ENCODE measurements at regions not wholly inside any gene's neighbourhood (a gene's known extent, or its start where the extent isn't known, plus 50 kb on each side); places are given as distances from the start of the nearest gene placed in this dataset.

- Histone ChIP-seq H3K4me3 (no peak overlapping the region), H3K27me3 (ENCODE audit: insufficient read depth) (no peaks in the 10 kb centered on the region), H3K4me2 (no peak overlapping the region), H4K20me1 (replicated peaks; ENCODE audit: insufficient read depth) (no peaks in the 10 kb centered on the region), H3K4me1 (ENCODE audit: insufficient read depth) (0 out of 2 replicates have a peak, but pooled peaks cover 11% of the 10 kb centered on the region), H2AFZ (no peak overlapping the region), H3K36me3 (ENCODE audit: insufficient read depth) (no peaks in the 10 kb centered on the region), H3F3A (replicated peaks; ENCODE audit: low read depth) (no peaks in the 10 kb centered on the region), H3K9me2 (ENCODE audit: insufficient read depth) (no peaks in the 10 kb centered on the region), H3K79me2 (replicated peaks; ENCODE audit: insufficient read depth) (no peaks in the 10 kb centered on the region), H3K27ac (ENCODE audit: low read depth) (no peak overlapping the region)
- peaks cover 6% of the 10 kb centered on the region; the same call in 2 of the 3 replicates for H3K4me1 Mint-ChIP-seq
- TF ChIP-seq ZNF331 (CRISPR knock-in tag; IDR thresholded peaks at IDR 0.05; ENCODE audit: low read depth) (no peak), ZNF462 (CRISPR knock-in tag; IDR thresholded peaks at IDR 0.05) (no peak), STAT1 (IDR thresholded peaks at IDR 0.05; ENCODE audit: unreplicated experiment) (no peak), CTCF (conservative IDR thresholded peaks at IDR 0.05; ENCODE audit: low read depth in 2 of 2) (no peak), ETS1 (IDR thresholded peaks at IDR 0.05) (no peak), EZH2phosphoT487 (IDR thresholded peaks at IDR 0.05; ENCODE audit: unreplicated experiment) (no peak), JUNB (IDR thresholded peaks at IDR 0.05; ENCODE audit: unreplicated experiment) (no peak), ZNF114 (CRISPR knock-in tag; IDR thresholded peaks at IDR 0.05) (no peak), EZH2 (IDR thresholded peaks at IDR 0.05; ENCODE audit: low read depth, unreplicated experiment) (no peak), POLR2AphosphoS5 (IDR thresholded peaks at IDR 0.05; ENCODE audit: low read depth) (no peak), REST (IDR thresholded peaks at IDR 0.05; ENCODE audit: unreplicated experiment) (no peak)
- H3K27me3 Mint-ChIP-seq (ENCODE audit: insufficient read depth, low read depth, poor library complexity), result peaks cover 3% of the 10 kb centered on the region
- no peaks in the 10 kb centered on the region for H3K9me3 Mint-ChIP-seq
- no peak overlapping the region for H3K27ac Mint-ChIP-seq
- H3K36me3 Mint-ChIP-seq (ENCODE audit: low read depth), result no peaks in the 10 kb centered on the region
- ATAC-seq (no peak; the same call in 2 of the 3 replicates), DNase-seq (ENCODE audit: low spot score) (no peak)
- H3K4me3 Mint-ChIP-seq, result no peak overlapping the region
Measured at GRCh38 chr5:92554447-92555085, 1026.5 kb downstream of the NR2F1-AS1 start.

Data from GM23338 (cell line).